ENCODE measurements at regions not wholly inside any gene's neighbourhood (a gene's known extent, or its start where the extent isn't known, plus 50 kb on each side); places are given as distances from the start of the nearest gene placed in this dataset.

DNA sequence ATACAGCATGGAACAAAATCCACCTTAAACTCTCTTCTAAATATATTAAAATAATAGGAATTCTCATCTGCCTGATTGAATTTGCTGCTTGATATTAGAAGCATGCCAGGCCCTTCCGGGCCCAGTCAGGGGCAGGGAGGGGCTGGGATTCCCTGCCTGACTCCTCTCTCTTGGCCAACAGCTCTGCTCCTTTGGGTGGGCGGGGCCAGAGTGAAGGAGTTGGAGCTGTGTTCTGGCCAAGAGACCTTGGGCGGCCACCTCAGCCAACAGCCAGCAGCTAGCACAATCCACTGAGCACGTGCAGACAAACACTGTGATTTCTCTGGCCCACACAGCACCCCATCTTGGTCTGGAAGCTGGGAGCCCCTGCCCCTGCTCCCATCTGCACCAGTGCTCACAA lies 140.3 kb downstream of the PJA1 start:
- DNase-seq: no peak

DNA sequence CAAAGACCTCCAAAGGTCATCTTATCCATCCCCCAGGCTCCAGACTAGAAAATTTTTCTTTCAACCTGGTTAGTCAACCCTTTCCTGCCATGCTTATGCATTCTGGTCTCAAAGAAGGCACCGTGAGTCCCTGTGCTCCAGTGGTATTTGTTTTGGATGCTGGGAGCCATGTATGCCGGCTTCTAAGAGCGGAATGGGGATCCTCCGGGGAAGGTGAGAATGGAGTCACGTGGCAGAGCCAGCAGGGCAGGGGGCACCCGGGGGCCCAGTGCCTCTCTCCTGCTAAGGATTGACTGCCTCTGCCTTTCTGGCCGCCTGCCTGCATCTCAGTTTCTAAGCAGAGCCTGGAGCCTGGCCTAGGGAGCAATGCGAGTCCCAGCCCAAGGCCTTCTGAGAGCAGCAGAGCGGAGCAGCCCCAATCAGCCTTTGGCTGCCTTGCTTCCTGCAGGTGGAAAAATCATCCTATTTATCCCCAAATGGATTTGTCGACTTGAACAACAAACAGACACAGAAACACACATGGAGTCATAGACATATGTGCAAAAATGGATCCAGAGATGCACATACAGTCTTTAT lies 141.0 kb downstream of the PJA1 start:
- DNase-seq: no peak

DNA sequence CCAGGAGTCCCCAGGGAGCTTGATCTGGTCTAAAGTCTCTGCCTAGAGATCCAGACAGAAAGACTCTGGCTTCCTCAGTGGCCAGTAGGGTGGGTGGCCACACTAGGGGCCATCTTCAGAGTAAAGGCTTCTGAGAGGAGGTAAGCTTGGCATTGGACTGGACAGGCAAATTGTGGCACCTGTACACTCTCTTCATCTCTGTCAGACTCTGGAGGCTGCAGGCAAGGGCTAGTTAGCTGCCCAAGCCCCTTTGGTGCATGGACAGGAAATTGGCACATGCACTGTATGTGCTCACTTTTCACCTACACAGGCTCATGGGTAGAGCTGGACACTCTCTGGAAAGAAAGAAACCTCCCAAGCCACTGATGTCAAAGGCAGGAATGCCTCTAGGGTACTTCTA lies 142.8 kb downstream of the PJA1 start:
- DNase-seq: no peak

- DNase-seq: no peak
Observed at GRCh38 chrX:69021141-69021960, 143.9 kb downstream of the PJA1 start.

GRCh38 chrX:69020316-69020715 lies 144.9 kb downstream of the PJA1 start:
- no peak for DNase-seq

GRCh38 chrX:69019073-69019890 lies 146.0 kb downstream of the PJA1 start:
- no peak for DNase-seq

DNA sequence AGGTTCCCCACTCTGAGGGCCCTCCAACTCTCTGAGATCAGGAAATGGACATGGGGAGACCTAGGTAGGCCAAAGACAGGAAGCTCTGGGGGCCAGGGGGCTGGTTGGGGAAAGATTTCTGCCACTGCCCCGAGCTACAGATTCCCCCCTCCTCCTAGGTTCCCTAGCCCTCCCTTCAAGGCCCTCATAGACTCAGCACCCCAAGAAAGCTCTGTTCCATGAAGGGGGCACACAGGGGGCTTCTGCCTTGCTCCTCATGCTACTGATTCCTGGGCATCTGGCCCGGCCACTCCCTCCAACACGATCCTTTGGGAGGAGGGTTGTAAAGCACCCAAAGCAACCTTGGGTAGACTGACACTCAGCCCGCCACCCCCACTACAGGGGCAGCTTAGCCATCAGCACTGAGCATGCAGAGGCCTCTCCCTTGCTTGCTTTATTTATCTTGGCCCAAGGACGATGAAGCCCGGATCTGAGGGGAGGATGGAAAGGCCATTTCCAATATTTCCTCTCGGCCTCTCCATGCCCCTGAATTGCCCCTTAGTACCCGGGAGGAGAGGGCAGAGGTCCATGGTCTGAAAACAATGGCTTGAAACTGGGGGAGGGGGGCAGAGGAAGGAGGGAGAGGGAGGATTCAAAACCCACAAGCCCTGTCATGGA lies 146.7 kb downstream of the PJA1 start:
- DNase-seq: no peak

GRCh38 chrX:69016293-69016941 lies 148.8 kb downstream of the PJA1 start:
- no peak for DNase-seq

DNA sequence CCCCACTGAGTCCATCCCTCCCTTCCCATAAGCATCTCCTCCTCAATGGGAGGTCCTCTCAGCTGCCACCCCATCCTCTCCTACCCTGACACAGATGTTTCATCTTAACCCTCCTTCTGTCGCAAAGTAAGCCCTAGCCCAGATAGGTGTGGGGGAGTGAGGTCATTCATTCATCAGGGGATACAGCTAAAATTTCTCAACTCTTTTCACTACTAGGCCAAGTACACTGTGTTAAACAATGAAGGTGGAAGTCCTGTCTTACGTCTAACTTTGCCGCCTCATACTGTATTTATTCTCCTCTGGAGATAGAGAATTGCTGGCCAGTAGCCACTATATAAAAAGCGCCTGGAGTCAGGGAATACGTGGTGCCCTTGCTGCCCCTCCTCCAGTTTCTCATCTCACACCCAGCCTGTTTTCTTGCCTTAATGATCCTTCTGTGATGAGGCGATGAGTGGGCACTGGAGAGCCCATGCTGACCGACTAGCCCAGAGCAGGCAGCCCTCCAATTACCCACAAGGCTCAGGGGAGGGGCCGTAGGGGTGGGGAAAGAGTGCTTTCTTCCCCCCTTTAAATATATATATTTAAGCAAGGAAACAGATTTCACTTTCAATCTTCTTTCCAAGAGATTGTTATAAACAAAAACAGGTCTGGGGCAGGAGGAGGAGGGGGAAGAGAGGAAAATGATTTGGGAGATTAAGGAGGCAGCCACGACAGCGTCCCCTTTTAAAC lies 149.5 kb downstream of the PJA1 start:
- no peak for DNase-seq

- DNase-seq: no peak
Observed at GRCh38 chrX:69015156-69015555, 150.1 kb downstream of the PJA1 start.

DNA sequence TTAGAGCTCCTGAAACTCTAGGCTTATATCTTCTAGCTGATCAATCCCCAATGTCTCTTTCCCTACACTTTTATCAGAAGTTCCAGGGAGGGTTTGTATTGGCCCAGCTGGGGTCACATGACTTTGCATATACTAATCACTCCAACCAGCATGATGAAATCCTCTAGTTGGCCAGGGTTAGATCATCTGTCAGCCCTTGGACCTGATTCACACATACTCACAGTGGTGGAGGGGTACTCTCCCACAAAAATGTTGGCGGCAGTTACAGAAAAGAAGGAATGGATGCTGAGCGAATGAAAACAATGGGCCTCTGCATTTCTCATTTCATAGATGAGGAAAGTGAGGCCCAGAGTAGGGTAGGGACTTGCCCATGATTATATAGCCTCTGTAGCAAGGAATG lies 151.1 kb downstream of the PJA1 start:
- DNase-seq: no peak

GRCh38 chrX:69010339-69010738 lies 154.9 kb downstream of the PJA1 start:
- DNase-seq: no peak

DNA sequence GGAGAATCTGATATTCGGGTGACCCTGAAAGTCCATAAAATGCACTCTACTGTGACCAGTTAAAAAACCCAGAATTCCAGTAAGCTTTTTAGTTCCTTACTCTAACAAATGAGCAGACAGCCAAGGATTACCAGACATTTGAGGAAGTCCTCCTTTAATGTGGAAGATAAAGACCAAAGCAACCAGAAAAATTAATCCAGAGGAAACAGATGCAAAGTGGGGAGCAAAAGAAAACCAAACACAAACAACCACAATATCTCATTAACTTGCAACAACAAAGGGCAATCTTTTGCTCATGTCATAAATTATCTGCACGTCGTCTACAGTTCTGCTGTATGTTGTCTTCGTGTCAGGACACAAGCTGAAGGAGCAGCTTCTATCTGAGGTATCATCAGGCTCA lies 164.4 kb downstream of the PJA1 start:
- no peak for DNase-seq

GRCh38 chrX:68999931-69000330 lies 165.3 kb downstream of the PJA1 start:
- no peak for DNase-seq

GRCh38 chrX:68999356-68999755 lies 165.9 kb downstream of the PJA1 start:
- DNase-seq: no peak

GRCh38 chrX:68998716-68999115 lies 166.5 kb downstream of the PJA1 start:
- no peak for DNase-seq

DNA sequence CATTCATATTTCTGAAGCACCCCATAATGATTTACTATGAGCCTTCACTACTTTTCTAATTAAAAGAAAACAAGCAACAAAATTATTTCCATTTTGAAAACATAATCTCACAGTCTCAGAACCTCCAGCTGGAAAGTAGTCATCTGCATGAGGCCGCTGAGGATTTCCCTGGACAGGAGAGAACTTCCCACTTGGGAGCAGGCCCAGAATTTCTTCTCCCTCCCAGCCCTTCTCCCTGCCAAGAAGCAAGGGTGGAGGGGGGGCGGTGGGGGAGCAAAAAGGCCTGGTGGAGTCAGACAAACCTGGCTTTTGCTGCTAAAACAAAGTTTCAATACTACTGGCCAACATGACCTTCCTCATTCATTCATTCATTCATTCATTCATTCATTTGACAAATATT lies 167.3 kb downstream of the PJA1 start:
- DNase-seq: no peak

DNA sequence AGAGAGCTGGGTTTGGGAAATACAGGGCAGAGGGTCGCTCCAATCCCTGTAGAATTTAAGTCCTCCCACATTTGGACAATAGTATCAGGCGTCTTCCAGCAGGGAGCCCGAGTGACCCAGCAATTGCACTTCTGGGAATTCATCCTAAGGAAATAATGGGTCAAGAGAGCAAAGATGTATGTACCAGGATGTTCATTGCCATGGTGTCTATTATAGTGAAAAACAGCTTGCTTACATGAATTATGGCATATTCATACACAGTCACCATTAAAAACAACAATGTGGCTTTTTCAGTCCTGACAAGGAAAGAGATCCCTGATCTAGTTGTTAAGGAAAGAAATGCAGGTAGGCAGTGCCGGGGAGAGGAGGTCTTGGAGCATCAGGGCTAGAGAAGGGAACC lies 167.7 kb downstream of the PJA1 start:
- DNase-seq: no peak

DNA sequence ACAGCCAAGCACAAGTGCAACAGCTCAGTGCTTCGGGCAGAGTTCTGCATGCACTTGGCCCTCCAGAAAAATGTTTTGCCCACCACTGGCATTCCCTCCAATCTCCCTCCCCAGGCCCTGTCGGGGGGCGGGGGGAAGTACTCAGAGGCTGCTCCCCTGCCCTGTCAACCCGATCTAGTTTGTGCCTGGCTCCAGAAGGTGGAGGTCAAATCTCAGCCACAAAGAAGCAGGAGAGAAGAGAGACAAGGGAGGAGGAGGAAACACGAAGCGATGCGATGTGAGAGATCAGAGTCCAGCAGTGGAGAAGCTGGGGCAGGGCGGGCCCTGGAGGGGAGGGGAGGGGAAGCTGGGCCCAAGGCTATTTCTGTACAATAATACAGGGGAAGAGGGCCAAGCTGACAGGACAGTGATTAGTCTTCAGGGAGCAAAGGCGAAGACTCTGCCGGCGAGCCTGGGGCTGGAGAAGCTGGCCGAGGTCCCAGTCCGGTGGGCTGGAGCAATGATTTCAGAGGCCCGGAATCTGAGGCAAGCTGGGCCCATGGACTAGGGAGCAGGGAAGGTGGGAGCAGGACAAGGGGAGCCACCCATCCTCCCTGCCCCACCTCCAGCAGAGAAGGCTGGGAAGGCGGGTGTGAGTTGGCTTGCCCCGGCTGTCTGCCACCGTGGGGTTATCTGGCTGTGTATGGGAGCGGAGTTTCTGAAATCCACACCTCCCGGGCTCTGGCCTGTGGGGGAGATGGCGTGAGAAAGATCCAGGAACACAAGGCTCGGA lies 167.1 kb downstream of the EFNB1 start:
- no peak for DNase-seq

GRCh38 chrX:68995386-68995779 lies 166.6 kb downstream of the EFNB1 start:
- no peak for DNase-seq

DNA sequence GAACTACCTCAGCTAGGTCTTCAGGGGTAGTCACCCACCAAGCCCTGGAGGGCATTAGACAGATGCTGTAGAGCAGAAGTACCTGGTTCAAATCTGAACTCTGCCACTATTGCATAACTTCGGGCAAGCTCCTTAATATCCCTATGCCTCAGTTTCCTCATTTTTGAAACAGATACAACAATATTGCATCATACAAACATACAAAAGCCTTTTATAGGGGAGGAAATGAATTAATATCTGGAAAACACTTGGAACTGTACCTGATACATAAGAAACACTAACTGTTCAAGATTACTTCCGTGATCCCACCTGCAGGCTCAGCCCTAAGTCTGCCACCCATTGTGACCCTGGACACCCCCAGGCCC lies 166.1 kb downstream of the EFNB1 start:
- DNase-seq: no peak

All from activated CD8-positive, alpha-beta memory T cell treated with anti-CD3 and anti-CD28 coated beads, Interleukin-2, amount 50 U/mL, for 48 hours (primary cell).